ENCODE measurements at regions not wholly inside any gene's neighbourhood (a gene's known extent, or its start where the extent isn't known, plus 50 kb on each side); places are given as distances from the start of the nearest gene placed in this dataset.
A peak's percentile ranks its signal among the peaks of the same experiment; 100 is the strongest.

GRCh38 chr3:59578129-59578528 is 528.3 kb upstream of the CFAP20DC start:
- no peak for DNase-seq

GRCh38 chr3:59576606-59577005 is 526.8 kb upstream of the CFAP20DC start:
- no peak for DNase-seq

- DNase-seq: peak; percentile 21
These were observed 525.5 kb upstream of the CFAP20DC start for GRCh38 chr3:59575113-59576001.

- no peak for DNase-seq
These were observed 524.1 kb upstream of the CFAP20DC start for GRCh38 chr3:59573911-59574310.

GRCh38 chr3:59572106-59572505 is 522.3 kb upstream of the CFAP20DC start:
- DNase-seq: no peak

- no peak for DNase-seq
These were observed 521.0 kb upstream of the CFAP20DC start for GRCh38 chr3:59570806-59571205.

GRCh38 chr3:59567661-59568060 is 517.8 kb upstream of the CFAP20DC start:
- DNase-seq: no peak

- no peak for DNase-seq
These were observed 516.7 kb upstream of the CFAP20DC start for GRCh38 chr3:59566481-59566975.

GRCh38 chr3:59565125-59565524 is 515.3 kb upstream of the CFAP20DC start:
- DNase-seq: no peak

- DNase-seq: no peak
These were observed 514.1 kb upstream of the CFAP20DC start for GRCh38 chr3:59563966-59564365.

GRCh38 chr3:59563072-59563605 is 513.3 kb upstream of the CFAP20DC start:
- no peak for DNase-seq

- no peak for DNase-seq
These were observed 510.1 kb upstream of the CFAP20DC start for GRCh38 chr3:59559721-59560435.

- DNase-seq: no peak
These were observed 509.3 kb upstream of the CFAP20DC start for GRCh38 chr3:59558906-59559720.

GRCh38 chr3:59555593-59556315 is 505.9 kb upstream of the CFAP20DC start:
- DNase-seq: no peak

- DNase-seq: no peak
These were observed 503.3 kb upstream of the CFAP20DC start for GRCh38 chr3:59553076-59553475.

- DNase-seq: no peak
These were observed 502.0 kb upstream of the CFAP20DC start for GRCh38 chr3:59551834-59552233.

GRCh38 chr3:59549962-59550361 is 500.1 kb upstream of the CFAP20DC start:
- no peak for DNase-seq

GRCh38 chr3:59547874-59548273 is 498.0 kb upstream of the CFAP20DC start:
- DNase-seq: no peak

GRCh38 chr3:59546522-59546921 is 496.7 kb upstream of the CFAP20DC start:
- DNase-seq: no peak

GRCh38 chr3:59545374-59545773 is 495.5 kb upstream of the CFAP20DC start:
- no peak for DNase-seq

GRCh38 chr3:59542276-59542675 is 492.5 kb upstream of the CFAP20DC start:
- no peak for DNase-seq

GRCh38 chr3:59540696-59541095 is 490.9 kb upstream of the CFAP20DC start:
- DNase-seq: no peak

Data from NCI-H187 treated with DMSO at 0.1 percent for 48 hours (cell line).